ENCODE measurements at regions not wholly inside any gene's neighbourhood (a gene's known extent, or its start where the extent isn't known, plus 50 kb on each side); places are given as distances from the start of the nearest gene placed in this dataset.
"Not testable (repeated sequence)": the region's sequence is repeated elsewhere in the genome, so short reads cannot be mapped to it uniquely, and the experiment has no call there.

- no peak for DNase-seq (ENCODE audit: extremely low read depth in 1 of 2, low read depth in 1 of 2)
Measured at GRCh38 chr6:134585517-134585873, 267.6 kb upstream of the SGK1 start.

- no peak for DNase-seq (ENCODE audit: extremely low read depth in 1 of 2, low read depth in 1 of 2)
Measured at GRCh38 chr6:134584847-134585516, 267.1 kb upstream of the SGK1 start.

- DNase-seq (ENCODE audit: extremely low read depth in 1 of 2, low read depth in 1 of 2): no peak
Measured at GRCh38 chr6:134577998-134578397, 260.1 kb upstream of the SGK1 start.

GRCh38 chr6:134575221-134575620, 257.3 kb upstream of the SGK1 start:
- no peak for DNase-seq (ENCODE audit: extremely low read depth in 1 of 2, low read depth in 1 of 2)

- no peak for DNase-seq (ENCODE audit: extremely low read depth in 1 of 2, low read depth in 1 of 2)
Measured at GRCh38 chr6:134574491-134574890, 256.6 kb upstream of the SGK1 start.

GRCh38 chr6:134569996-134570395, 252.1 kb upstream of the SGK1 start:
- DNase-seq (ENCODE audit: extremely low read depth in 1 of 2, low read depth in 1 of 2): not testable (repeated sequence)

- DNase-seq (ENCODE audit: extremely low read depth in 1 of 2, low read depth in 1 of 2): no peak
Measured at GRCh38 chr6:134564705-134565104, 246.8 kb upstream of the SGK1 start.

- no peak for DNase-seq (ENCODE audit: extremely low read depth in 1 of 2, low read depth in 1 of 2)
Measured at GRCh38 chr6:134560019-134560418, 242.1 kb upstream of the SGK1 start.

- no peak for DNase-seq (ENCODE audit: extremely low read depth in 1 of 2, low read depth in 1 of 2)
Measured at GRCh38 chr6:134557509-134557908, 239.6 kb upstream of the SGK1 start.

GRCh38 chr6:134555672-134556071, 237.8 kb upstream of the SGK1 start:
- DNase-seq (ENCODE audit: extremely low read depth in 1 of 2, low read depth in 1 of 2): no peak

GRCh38 chr6:134553936-134554335, 236.0 kb upstream of the SGK1 start:
- no peak for DNase-seq (ENCODE audit: extremely low read depth in 1 of 2, low read depth in 1 of 2)

- DNase-seq (ENCODE audit: extremely low read depth in 1 of 2, low read depth in 1 of 2): no peak
Measured at GRCh38 chr6:134551245-134551960, 233.5 kb upstream of the SGK1 start.

GRCh38 chr6:134550604-134551003, 232.7 kb upstream of the SGK1 start:
- DNase-seq (ENCODE audit: extremely low read depth in 1 of 2, low read depth in 1 of 2): no peak

GRCh38 chr6:134549854-134550253, 231.9 kb upstream of the SGK1 start:
- no peak for DNase-seq (ENCODE audit: extremely low read depth in 1 of 2, low read depth in 1 of 2)

GRCh38 chr6:134546962-134547645, 229.2 kb upstream of the SGK1 start:
- no peak for DNase-seq (ENCODE audit: extremely low read depth in 1 of 2, low read depth in 1 of 2)

GRCh38 chr6:134544737-134545136, 226.8 kb upstream of the SGK1 start:
- no peak for DNase-seq (ENCODE audit: extremely low read depth in 1 of 2, low read depth in 1 of 2)

- no peak for DNase-seq (ENCODE audit: extremely low read depth in 1 of 2, low read depth in 1 of 2)
Measured at GRCh38 chr6:134543128-134543527, 225.2 kb upstream of the SGK1 start.

- DNase-seq (ENCODE audit: extremely low read depth in 1 of 2, low read depth in 1 of 2): no peak
Measured at GRCh38 chr6:134541001-134541400, 223.1 kb upstream of the SGK1 start.

GRCh38 chr6:134539865-134540323, 222.0 kb upstream of the SGK1 start:
- DNase-seq (ENCODE audit: extremely low read depth in 1 of 2, low read depth in 1 of 2): no peak

- not testable (repeated sequence) for DNase-seq (ENCODE audit: extremely low read depth in 1 of 2, low read depth in 1 of 2)
Measured at GRCh38 chr6:134537765-134538164, 219.9 kb upstream of the SGK1 start.

GRCh38 chr6:134537146-134537555, 219.2 kb upstream of the SGK1 start:
- DNase-seq (ENCODE audit: extremely low read depth in 1 of 2, low read depth in 1 of 2): no peak

GRCh38 chr6:134535831-134536230, 217.9 kb upstream of the SGK1 start:
- DNase-seq (ENCODE audit: extremely low read depth in 1 of 2, low read depth in 1 of 2): no peak
